ENCODE measurements at regions not wholly inside any gene's neighbourhood (a gene's known extent, or its start where the extent isn't known, plus 50 kb on each side); places are given as distances from the start of the nearest gene placed in this dataset.

- TF ChIP-seq CTCF (IDR thresholded peaks at IDR 0.05), result no peak
- H3K27ac ChIP-seq, result no peak overlapping the region
- peak; percentile 92 for ATAC-seq
Measured at GRCh38 chr2:134154246-134154645, 99.6 kb upstream of the MGAT5 start.

GRCh38 chr2:134155134-134155533 is 98.7 kb upstream of the MGAT5 start:
- ATAC-seq, result peak; percentile 19
- H3K36me3 ChIP-seq, result no peaks in the 10 kb centered on the region
- H3K27me3 ChIP-seq, result no peaks in the 10 kb centered on the region
- intact Hi-C loops (cut with DNase I), result no loop called here
- no peak for DNase-seq
- H3K9me3 ChIP-seq, result no peaks in the 10 kb centered on the region
- TF ChIP-seq CTCF (IDR thresholded peaks at IDR 0.05), result no peak
- H3K4me1 ChIP-seq, result peaks cover 29% of the 10 kb centered on the region
- H3K27ac ChIP-seq, result no peak overlapping the region
- H3K4me3 ChIP-seq, result no peak overlapping the region

More at GRCh38 chr2:134154246-134154645, 99.6 kb upstream of the MGAT5 start:
- H3K4me3 ChIP-seq, result no peak overlapping the region
- no peaks in the 10 kb centered on the region for H3K27me3 ChIP-seq
- peaks cover 25% of the 10 kb centered on the region for H3K4me1 ChIP-seq
- no peaks in the 10 kb centered on the region for H3K36me3 ChIP-seq
- DNase-seq, result peak; percentile 75
- intact Hi-C loops (cut with DNase I), result no loop called here
- no peaks in the 10 kb centered on the region for H3K9me3 ChIP-seq

- Histone ChIP-seq H3K4me3 (no peak overlapping the region), H3K36me3 (no peaks in the 10 kb centered on the region), H3K4me1 (peaks cover 45% of the 10 kb centered on the region), H3K27me3 (no peaks in the 10 kb centered on the region), H3K27ac (no peak overlapping the region), H3K9me3 (no peaks in the 10 kb centered on the region)
- intact Hi-C loops (cut with DNase I), result no loop called here
- ATAC-seq (no peak), DNase-seq (no peak)
- no peak for TF ChIP-seq CTCF (IDR thresholded peaks at IDR 0.05)
Measured at GRCh38 chr2:134158295-134158694, 95.6 kb upstream of the MGAT5 start.

GRCh38 chr2:134161170-134161547 is 92.7 kb upstream of the MGAT5 start:
- intact Hi-C loops (cut with DNase I), result no loop called here
- Histone ChIP-seq H3K4me1 (peaks cover 21% of the 10 kb centered on the region), H3K27ac (no peak overlapping the region), H3K9me3 (no peaks in the 10 kb centered on the region), H3K36me3 (no peaks in the 10 kb centered on the region), H3K4me3 (no peak overlapping the region), H3K27me3 (no peaks in the 10 kb centered on the region)
- ATAC-seq, result peak; percentile 69
- no peak for DNase-seq
- TF ChIP-seq CTCF (IDR thresholded peaks at IDR 0.05), result no peak

- H3K4me3 ChIP-seq, result no peak overlapping the region
- no peak for DNase-seq
- intact Hi-C loops (cut with DNase I), result no loop called here
- no peak overlapping the region for H3K27ac ChIP-seq
- no peak for TF ChIP-seq CTCF (IDR thresholded peaks at IDR 0.05)
- no peaks in the 10 kb centered on the region for H3K9me3 ChIP-seq
- peaks cover 21% of the 10 kb centered on the region for H3K4me1 ChIP-seq
- no peak for ATAC-seq
- no peaks in the 10 kb centered on the region for H3K27me3 ChIP-seq
- H3K36me3 ChIP-seq, result no peaks in the 10 kb centered on the region
Measured at GRCh38 chr2:134163336-134163735, 90.5 kb upstream of the MGAT5 start.

GRCh38 chr2:134164306-134164705 is 89.6 kb upstream of the MGAT5 start:
- no peak for TF ChIP-seq CTCF (IDR thresholded peaks at IDR 0.05)
- no peak overlapping the region for H3K4me3 ChIP-seq
- ATAC-seq (no peak), DNase-seq (no peak)
- intact Hi-C loops (cut with DNase I), result no loop called here
- H3K27me3 ChIP-seq, result no peaks in the 10 kb centered on the region
- H3K4me1 ChIP-seq, result peaks cover 21% of the 10 kb centered on the region
- no peak overlapping the region for H3K27ac ChIP-seq
- H3K36me3 ChIP-seq, result no peaks in the 10 kb centered on the region
- H3K9me3 ChIP-seq, result no peaks in the 10 kb centered on the region
